CD4-positive, alpha-beta T cell (primary cell): ENCODE measurements at regions not wholly inside any gene's neighbourhood (a gene's known extent, or its start where the extent isn't known, plus 50 kb on each side); places are given as distances from the start of the nearest gene placed in this dataset.

Experiments
- ATAC-seq: fragments of 200-7000 bp; cut with Tn5 transposase; one replicate; pipeline ENCODE4 v1.10.0; 2022; ENCODE audit warnings: mild to moderate bottlenecking; ENCODE audit not compliant: poor library complexity
- CTCF ChIA-PET: fragments of 350-600 bp; sonication (Branson Sonifier 250); formaldehyde crosslinking; loops from one replicate; lab custom pipeline; 2021; ENCODE audit warnings: antibody characterized with exemption, inconsistent platforms; lab: Charles Lee
- POLR2A ChIA-PET: fragments of 350-600 bp; sonication (Branson Sonifier 250); formaldehyde crosslinking; loops from one replicate; lab custom pipeline; 2021; ENCODE audit warnings: antibody characterized with exemption, inconsistent platforms; lab: Charles Lee
- DNase-seq, 14 experiments: peaks; one replicate each; pipeline ENCODE4 v3.0.0-alpha.2; 2013 to 2020; ENCODE audit warnings: mixed read lengths in 2 of 14
- H3K27ac ChIP-seq, 2 donors: one replicate each; pipeline versions ENCODE4 v1.5.1 to v1.7.0; 2013; ENCODE audit warnings: low read length in 2 of 2, low read depth in 1 of 2, mild to moderate bottlenecking in 1 of 2
- H3K27me3 ChIP-seq, 2 experiments: 1 replicate in 1 of 2; 2 replicates in 1 of 2; pipeline versions ENCODE4 v1.6.1 to v1.7.0; 2013; ENCODE audit warnings: low read length in 2 of 2, control low read depth in 1 of 2, mild to moderate bottlenecking in 1 of 2, moderate library complexity in 1 of 2; ENCODE audit not compliant: insufficient read depth in 2 of 2, control insufficient read depth in 1 of 2
- H3K36me3 ChIP-seq: one replicate; pipeline ENCODE4 v1.6.1; 2013; ENCODE audit warnings: low read length, control low read depth; ENCODE audit not compliant: insufficient read depth
- H3K4me1 ChIP-seq: one replicate; pipeline ENCODE4 v1.6.1; 2013; ENCODE audit warnings: low read length, control low read depth; ENCODE audit not compliant: insufficient read depth
- H3K4me3 ChIP-seq: one replicate; pipeline ENCODE4 v1.5.1; 2013; ENCODE audit warnings: mild to moderate bottlenecking, low read length, moderate library complexity
- H3K9me3 ChIP-seq, 2 experiments: 1 replicate in 1 of 2; 2 replicates in 1 of 2; pipeline versions ENCODE4 v1.6.1 to v1.7.0; 2013; ENCODE audit warnings: low read length in 2 of 2, mild to moderate bottlenecking in 2 of 2, control low read depth in 1 of 2, moderate library complexity in 1 of 2; ENCODE audit not compliant: control insufficient read depth in 1 of 2, insufficient read depth in 1 of 2
- H3K27ac Mint-ChIP-seq: one replicate; pipeline ENCODE4 v1.8.0; 2020; ENCODE audit warnings: mixed read lengths
- H3K27me3 Mint-ChIP-seq: one replicate; pipeline ENCODE4 v1.8.0; 2021; ENCODE audit warnings: mixed read lengths
- H3K36me3 Mint-ChIP-seq: one replicate; pipeline ENCODE4 v1.8.0; 2021; ENCODE audit warnings: low read depth, mixed read lengths
- H3K4me1 Mint-ChIP-seq: one replicate; pipeline ENCODE4 v1.8.0; 2021; ENCODE audit warnings: low read depth, mixed read lengths
- H3K4me3 Mint-ChIP-seq: one replicate; pipeline ENCODE4 v1.8.0; 2020; ENCODE audit warnings: mild to moderate bottlenecking, mixed read lengths
- H3K9me3 Mint-ChIP-seq: one replicate; pipeline ENCODE4 v1.8.0; 2020; ENCODE audit warnings: mixed read lengths
- intact Hi-C, 2 experiments: fragments of 100-400 bp; cut with DNase I in 1 of 2; cut with micrococcal nuclease in 1 of 2; formaldehyde crosslinking; loops; one replicate each; pipeline versions ENCODE4 v1.15.1 to v1.9.0; 2023 to 2025; cut with DNase I, micrococcal nuclease
- TF ChIP-seq, protein P1 (sequence below): fragments of 200-600 bp; IDR thresholded peaks from one replicate; pipeline ENCODE4 v1.8.0; 2022; ENCODE audit warnings: antibody characterized with exemption, mild to moderate bottlenecking

GRCh38 chr14:30204431-30204980 is 276.9 kb upstream of the PRKD1 start:
- no peak for ATAC-seq

DNA sequence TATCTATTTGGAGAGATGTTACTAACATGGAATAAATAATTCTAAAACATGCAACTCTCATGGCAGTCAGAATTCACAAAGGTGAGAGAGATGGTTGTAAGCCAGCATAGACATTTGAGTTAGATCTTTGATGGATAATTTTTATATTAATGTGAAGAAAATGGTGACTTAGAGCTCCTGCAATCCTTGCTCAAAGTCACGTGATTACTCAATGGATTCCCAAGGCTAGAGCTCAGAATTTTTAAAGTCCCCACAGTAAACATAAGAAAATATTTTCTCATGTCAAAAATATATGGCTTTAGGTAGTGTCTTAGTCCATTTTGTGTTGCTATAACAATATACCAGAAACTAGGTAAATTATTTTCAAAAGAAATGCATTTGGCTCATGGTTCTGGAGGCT is 281.5 kb upstream of the PRKD1 start:
- Histone ChIP-seq H3K4me3 (no peak overlapping the region), H3K36me3 (no peaks in the 10 kb centered on the region), H3K9me3 (no peaks in the 10 kb centered on the region), H3K27me3 (no peaks in the 10 kb centered on the region), H3K4me1 (no peaks in the 10 kb centered on the region), H3K27ac (no peak overlapping the region)
- DNase-seq: no peak
- H3K27ac Mint-ChIP-seq: no peak overlapping the region
- CTCF ChIA-PET: no interaction called here
- H3K4me3 Mint-ChIP-seq: no peak overlapping the region
- intact Hi-C loops: no loop called here
- no peaks in the 10 kb centered on the region for H3K4me1 Mint-ChIP-seq
- POLR2A ChIA-PET: no interaction called here
- TF ChIP-seq, protein P1, sequence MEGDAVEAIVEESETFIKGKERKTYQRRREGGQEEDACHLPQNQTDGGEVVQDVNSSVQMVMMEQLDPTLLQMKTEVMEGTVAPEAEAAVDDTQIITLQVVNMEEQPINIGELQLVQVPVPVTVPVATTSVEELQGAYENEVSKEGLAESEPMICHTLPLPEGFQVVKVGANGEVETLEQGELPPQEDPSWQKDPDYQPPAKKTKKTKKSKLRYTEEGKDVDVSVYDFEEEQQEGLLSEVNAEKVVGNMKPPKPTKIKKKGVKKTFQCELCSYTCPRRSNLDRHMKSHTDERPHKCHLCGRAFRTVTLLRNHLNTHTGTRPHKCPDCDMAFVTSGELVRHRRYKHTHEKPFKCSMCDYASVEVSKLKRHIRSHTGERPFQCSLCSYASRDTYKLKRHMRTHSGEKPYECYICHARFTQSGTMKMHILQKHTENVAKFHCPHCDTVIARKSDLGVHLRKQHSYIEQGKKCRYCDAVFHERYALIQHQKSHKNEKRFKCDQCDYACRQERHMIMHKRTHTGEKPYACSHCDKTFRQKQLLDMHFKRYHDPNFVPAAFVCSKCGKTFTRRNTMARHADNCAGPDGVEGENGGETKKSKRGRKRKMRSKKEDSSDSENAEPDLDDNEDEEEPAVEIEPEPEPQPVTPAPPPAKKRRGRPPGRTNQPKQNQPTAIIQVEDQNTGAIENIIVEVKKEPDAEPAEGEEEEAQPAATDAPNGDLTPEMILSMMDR: no peak
- H3K36me3 Mint-ChIP-seq: no peaks in the 10 kb centered on the region
- no peaks in the 10 kb centered on the region for H3K27me3 Mint-ChIP-seq
- peaks cover 5% of the 10 kb centered on the region for H3K9me3 Mint-ChIP-seq
- no peak for ATAC-seq

More at GRCh38 chr14:30204431-30204980, 276.9 kb upstream of the PRKD1 start:
- H3K4me3 Mint-ChIP-seq: no peak overlapping the region
- no peak overlapping the region for H3K27ac ChIP-seq
- H3K4me3 ChIP-seq: no peak overlapping the region
- CTCF ChIA-PET: no interaction called here
- H3K4me1 Mint-ChIP-seq: no peaks in the 10 kb centered on the region
- no peaks in the 10 kb centered on the region for H3K36me3 ChIP-seq
- no peak overlapping the region for H3K27ac Mint-ChIP-seq
- no peaks in the 10 kb centered on the region for H3K36me3 Mint-ChIP-seq
- no peaks in the 10 kb centered on the region for H3K27me3 ChIP-seq
- intact Hi-C loops: no loop called here
- H3K9me3 ChIP-seq: no peaks in the 10 kb centered on the region
- POLR2A ChIA-PET: no interaction called here
- TF ChIP-seq, protein P1: no peak
- peaks cover 5% of the 10 kb centered on the region for H3K9me3 Mint-ChIP-seq
- no peaks in the 10 kb centered on the region for H3K4me1 ChIP-seq
- DNase-seq: no peak
- no peaks in the 10 kb centered on the region for H3K27me3 Mint-ChIP-seq

- peaks cover 2% of the 10 kb centered on the region for H3K9me3 Mint-ChIP-seq
- DNase-seq: no peak
- no peaks in the 10 kb centered on the region for H3K36me3 ChIP-seq
- intact Hi-C loops: no loop called here
- H3K4me1 ChIP-seq: no peaks in the 10 kb centered on the region
- H3K9me3 ChIP-seq: no peaks in the 10 kb centered on the region
- H3K27ac ChIP-seq: no peak overlapping the region
- no peaks in the 10 kb centered on the region for H3K27me3 ChIP-seq
- H3K27ac Mint-ChIP-seq: no peak overlapping the region
- CTCF ChIA-PET: no interaction called here
- no peak overlapping the region for H3K4me3 Mint-ChIP-seq
- TF ChIP-seq, protein P1: no peak
- H3K4me1 Mint-ChIP-seq: no peaks in the 10 kb centered on the region
- POLR2A ChIA-PET: no interaction called here
- no peak for ATAC-seq
- no peak overlapping the region for H3K4me3 ChIP-seq
- H3K27me3 Mint-ChIP-seq: no peaks in the 10 kb centered on the region
- no peaks in the 10 kb centered on the region for H3K36me3 Mint-ChIP-seq
These were observed 283.0 kb upstream of the PRKD1 start for GRCh38 chr14:30210630-30211029.
